ENCODE measurements at regions not wholly inside any gene's neighbourhood (a gene's known extent, or its start where the extent isn't known, plus 50 kb on each side); places are given as distances from the start of the nearest gene placed in this dataset.

DNA sequence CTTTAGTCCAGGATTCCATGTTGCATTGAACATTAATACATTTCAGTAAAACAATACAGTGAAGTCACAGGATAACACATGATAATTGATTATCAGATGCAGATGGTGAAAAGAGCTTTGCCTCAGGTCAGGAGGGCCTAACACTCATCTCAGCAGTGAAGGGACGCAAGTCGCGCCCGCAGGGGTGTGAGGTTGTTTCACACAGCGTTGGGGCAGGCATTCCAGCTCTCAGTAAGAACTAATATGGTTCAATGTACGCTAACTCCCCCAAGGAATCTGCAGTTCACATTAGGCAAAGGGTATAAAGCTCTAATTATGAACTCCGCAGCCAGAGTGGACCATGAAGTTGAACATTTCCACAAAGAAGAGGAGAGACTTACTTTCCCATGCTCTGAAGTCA is 53.1 kb upstream of the ATL2 start:
- TF ChIP-seq ARNT (IDR thresholded peaks at IDR 0.05): no peak
- TF ChIP-seq ELF4 (IDR thresholded peaks at IDR 0.05): no peak
- no peak for TF ChIP-seq FOXK2 (IDR thresholded peaks at IDR 0.05)
- no peak for TF ChIP-seq SP1 (IDR thresholded peaks at IDR 0.05)
- TF ChIP-seq NFRKB (IDR thresholded peaks at IDR 0.05): no peak
- TF ChIP-seq CTBP1 (IDR thresholded peaks at IDR 0.05; ENCODE audit: borderline replicate concordance): no peak
- no peak for TF ChIP-seq FOXM1 (IDR thresholded peaks at IDR 0.05; ENCODE audit: borderline replicate concordance)
- no peak for TF ChIP-seq FOXA1 (IDR thresholded peaks at IDR 0.05)
- TF ChIP-seq L3MBTL2 (conservative IDR thresholded peaks at IDR 0.05): no peak
- TF ChIP-seq HDGF (IDR thresholded peaks at IDR 0.05; ENCODE audit: borderline replicate concordance): no peak
- TF ChIP-seq, protein P1, sequence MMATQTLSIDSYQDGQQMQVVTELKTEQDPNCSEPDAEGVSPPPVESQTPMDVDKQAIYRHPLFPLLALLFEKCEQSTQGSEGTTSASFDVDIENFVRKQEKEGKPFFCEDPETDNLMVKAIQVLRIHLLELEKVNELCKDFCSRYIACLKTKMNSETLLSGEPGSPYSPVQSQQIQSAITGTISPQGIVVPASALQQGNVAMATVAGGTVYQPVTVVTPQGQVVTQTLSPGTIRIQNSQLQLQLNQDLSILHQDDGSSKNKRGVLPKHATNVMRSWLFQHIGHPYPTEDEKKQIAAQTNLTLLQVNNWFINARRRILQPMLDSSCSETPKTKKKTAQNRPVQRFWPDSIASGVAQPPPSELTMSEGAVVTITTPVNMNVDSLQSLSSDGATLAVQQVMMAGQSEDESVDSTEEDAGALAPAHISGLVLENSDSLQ (IDR thresholded peaks at IDR 0.05): no peak
- ChIA-PET CTCF (interaction anchor here (0.6 kb wide), 1 partner anchor 144 kb away, joined by 4 read pairs; no protein-coding TSS in a partner anchor), POLR2A (interaction anchor here (1.2 kb wide), 1 partner anchor 54 kb away, joined by 3 read pairs; no protein-coding TSS in a partner anchor)
- DNase-seq (ENCODE audit: extremely low spot score): no peak

DNA sequence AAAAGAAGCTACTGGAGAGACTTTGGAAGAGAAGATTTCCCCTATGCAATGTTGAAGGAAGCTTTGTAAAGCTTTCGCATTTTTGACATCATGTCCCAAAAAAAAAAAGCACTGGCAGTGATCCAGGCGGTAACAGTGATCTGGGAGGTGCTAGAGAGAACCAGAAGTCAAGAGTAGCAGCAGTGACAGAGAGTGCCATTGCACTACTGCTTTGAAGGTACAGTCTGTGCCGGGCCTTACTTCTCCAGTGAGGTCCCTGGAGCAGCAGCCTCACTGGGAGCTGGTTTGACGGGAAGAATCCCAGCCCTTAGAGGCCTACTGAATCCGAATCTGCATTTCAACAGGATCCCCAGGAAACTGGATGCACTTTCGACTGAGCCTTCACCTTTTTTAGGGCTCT is 50.9 kb upstream of the ATL2 start:
- TF ChIP-seq TARDBP (IDR thresholded peaks at IDR 0.05): no peak
- TF ChIP-seq CTBP1 (IDR thresholded peaks at IDR 0.05; ENCODE audit: borderline replicate concordance): no peak
- no peak for TF ChIP-seq FOXM1 (IDR thresholded peaks at IDR 0.05; ENCODE audit: borderline replicate concordance)
- TF ChIP-seq BHLHE40 (IDR thresholded peaks at IDR 0.05; ENCODE audit: borderline replicate concordance): no peak
- POLR2A ChIA-PET: no interaction called here
- no peak for DNase-seq (ENCODE audit: extremely low spot score)
- CTCF ChIA-PET: no interaction called here

DNA sequence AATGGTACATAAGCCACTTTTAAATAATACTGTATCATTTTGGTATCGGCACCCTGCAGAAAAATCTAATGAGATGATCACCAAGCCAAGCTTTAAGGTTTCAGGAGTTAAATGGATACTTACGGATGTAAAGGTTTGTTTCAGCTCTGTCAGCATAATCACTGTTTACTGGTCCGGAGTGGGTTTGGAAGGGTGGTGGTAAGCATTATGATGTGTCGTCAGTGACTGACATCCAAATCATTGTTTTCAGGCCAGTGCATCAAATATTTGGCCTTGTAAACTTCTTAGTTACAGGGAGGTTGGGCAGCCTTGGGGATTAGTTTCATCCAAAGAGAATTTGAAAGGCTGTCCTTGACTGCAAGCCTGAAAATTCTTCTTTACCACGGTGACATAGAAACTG is 50.0 kb upstream of the ATL2 start:
- ChIA-PET CTCF (no interaction called here), POLR2A (no interaction called here)
- TF ChIP-seq ARNT (IDR thresholded peaks at IDR 0.05): no peak
- no peak for TF ChIP-seq ELF4 (IDR thresholded peaks at IDR 0.05)
- TF ChIP-seq L3MBTL2 (conservative IDR thresholded peaks at IDR 0.05): no peak
- no peak for TF ChIP-seq NFRKB (IDR thresholded peaks at IDR 0.05)
- no peak for TF ChIP-seq ZNF384 (IDR thresholded peaks at IDR 0.05)
- no peak for TF ChIP-seq FOXA1 (IDR thresholded peaks at IDR 0.05)
- no peak for TF ChIP-seq TARDBP (IDR thresholded peaks at IDR 0.05)
- no peak for TF ChIP-seq CTBP1 (IDR thresholded peaks at IDR 0.05; ENCODE audit: borderline replicate concordance)
- no peak for TF ChIP-seq SUZ12 (IDR thresholded peaks at IDR 0.05)
- no peak for DNase-seq (ENCODE audit: extremely low spot score)

All from HEK293T (cell line).